Endothelial cell of umbilical vein (primary cell): ENCODE measurements at regions not wholly inside any gene's neighbourhood (a gene's known extent, or its start where the extent isn't known, plus 50 kb on each side); places are given as distances from the start of the nearest gene placed in this dataset.

Experiments used
- BruUV-seq: library from RNA; stranded (reverse); fragments of 400-500 nt; replicated peaks from 2 replicates; lab custom pipeline; 2021; lab: Mats Ljungman, UMichigan
- CTCF ChIA-PET: fragments of 300-600, 350-600 bp; sonication (Branson Sonifier 250); formaldehyde crosslinking; loops from one replicate; lab custom pipeline; 2021; ENCODE audit warnings: antibody characterized with exemption, inconsistent platforms; lab: Charles Lee
- POLR2A ChIA-PET: fragments of 300-600, 350-600 bp; sonication (Branson Sonifier 250); formaldehyde crosslinking; loops from one replicate; lab custom pipeline; 2021; ENCODE audit warnings: antibody characterized with exemption, inconsistent platforms; lab: Charles Lee
- DNase-seq: peaks from one replicate; pipeline ENCODE4 v3.0.0-alpha.2; 2011; ENCODE audit warnings: low read depth, low spot score
- FAIRE-seq: peaks from 2 replicates; lab custom pipeline; 2011; peaks lifted over from hg19 to GRCh38; lab: Jason Lieb, UNC
- H2AFZ ChIP-seq: 2 replicates; pipeline ENCODE4 v1.6.0; 2012; ENCODE audit warnings: low read depth, low read length, control low read depth, inconsistent platforms
- H3K27ac ChIP-seq: 2 replicates; pipeline ENCODE4 v1.5.1; 2011; ENCODE audit warnings: low read depth, mild to moderate bottlenecking, control low read depth, low read length, moderate library complexity; ENCODE audit not compliant: insufficient read depth
- H3K27me3 ChIP-seq, 2 experiments: 2 replicates each; pipeline versions ENCODE4 v1.6.0 to v1.6.1; 2011; ENCODE audit warnings: low read length in 2 of 2, mixed read lengths in 1 of 2; ENCODE audit not compliant: control insufficient read depth in 2 of 2, insufficient read depth in 2 of 2
- H3K36me3 ChIP-seq, 2 experiments: 2 replicates in 1 of 2; 3 replicates in 1 of 2; pipeline ENCODE4 v1.5.1; 2011; ENCODE audit warnings: low read length in 2 of 2, mild to moderate bottlenecking in 1 of 2, moderate library complexity in 1 of 2; ENCODE audit not compliant: control insufficient read depth in 2 of 2, insufficient read depth in 2 of 2; ENCODE audit errors: extremely low read depth in 1 of 2
- H3K4me1 ChIP-seq: 3 replicates; pipeline ENCODE4 v1.5.1; 2011; ENCODE audit warnings: mild to moderate bottlenecking, low read length; ENCODE audit not compliant: control insufficient read depth, insufficient read depth; ENCODE audit errors: extremely low read depth
- H3K4me2 ChIP-seq: 2 replicates; pipeline ENCODE4 v1.6.1; 2011; ENCODE audit warnings: low read length, control low read depth, mixed read lengths; ENCODE audit not compliant: insufficient read depth
- H3K4me3 ChIP-seq, 3 experiments: fragments of 200-600 bp in 1 of 3; sonication (generic), shearing (Covaris generic) in 1 of 3; replicated peaks in 1 of 3; 2 replicates each; pipeline ENCODE4 v1.5.1; 2011 to 2016; ENCODE audit warnings: control low read depth in 3 of 3, low read length in 3 of 3, mild to moderate bottlenecking in 2 of 3, inconsistent platforms in 1 of 3, low read depth in 1 of 3, moderate library complexity in 1 of 3; ENCODE audit not compliant: insufficient read depth in 1 of 3
- H3K79me2 ChIP-seq: 2 replicates; pipeline ENCODE4 v1.6.0; 2012; ENCODE audit warnings: low read length, inconsistent platforms; ENCODE audit not compliant: control insufficient read depth, insufficient read depth
- H3K9ac ChIP-seq: replicated peaks from 2 replicates; pipeline ENCODE3; 2011; ENCODE audit warnings: low read length, control low read depth; ENCODE audit not compliant: insufficient read depth; ENCODE audit errors: extremely low read depth
- H3K9me1 ChIP-seq: replicated peaks from 3 replicates; pipeline ENCODE4 v1.6.0; 2011; ENCODE audit warnings: mild to moderate bottlenecking, low read length; ENCODE audit not compliant: control insufficient read depth, insufficient read depth; ENCODE audit errors: extremely low read depth
- H3K9me3 ChIP-seq: replicated peaks from 2 replicates; pipeline ENCODE4 v1.5.1; 2012; ENCODE audit warnings: low read length, inconsistent platforms; ENCODE audit not compliant: control insufficient read depth, insufficient read depth
- H4K20me1 ChIP-seq: replicated peaks from 2 replicates; pipeline ENCODE3; 2011; ENCODE audit warnings: mild to moderate bottlenecking, low read length; ENCODE audit not compliant: control insufficient read depth, insufficient read depth; ENCODE audit errors: extremely low read depth
- EZH2 ChIP-seq: IDR thresholded peaks from 2 replicates; pipeline ENCODE4 v1.6.1; 2012; ENCODE audit warnings: borderline replicate concordance, low read depth, mild to moderate bottlenecking, moderate library complexity, low read length, inconsistent platforms; ENCODE audit not compliant: severe bottlenecking
- FOS ChIP-seq: IDR thresholded peaks from 2 replicates; pipeline ENCODE4 v1.6.1; 2011; ENCODE audit warnings: mild to moderate bottlenecking, low read length, moderate library complexity, borderline replicate concordance; ENCODE audit not compliant: insufficient read depth
- GATA2 ChIP-seq: IDR thresholded peaks from 2 replicates; pipeline ENCODE4 v1.7.0; 2011; ENCODE audit warnings: low read depth, mild to moderate bottlenecking, moderate library complexity, mixed read lengths, low read length; ENCODE audit not compliant: insufficient read length, insufficient read depth
- JUN ChIP-seq: IDR thresholded peaks from 2 replicates; pipeline ENCODE4 v1.6.1; 2011; ENCODE audit warnings: borderline replicate concordance, low read depth; ENCODE audit not compliant: insufficient read length, insufficient read depth
- MAX ChIP-seq: IDR thresholded peaks from 2 replicates; pipeline ENCODE4 v1.6.1; 2011; ENCODE audit not compliant: insufficient read depth, insufficient read length
- POLR2A ChIP-seq: IDR thresholded peaks from 2 replicates; pipeline ENCODE4 v1.6.1; 2012; ENCODE audit warnings: low read depth, mild to moderate bottlenecking, control low read depth, low read length
- POLR2AphosphoS5 ChIP-seq: IDR thresholded peaks from 2 replicates; pipeline ENCODE4 v1.6.1; 2012; ENCODE audit warnings: low read depth, mild to moderate bottlenecking, control low read depth, low read length, moderate library complexity; ENCODE audit not compliant: insufficient read depth
- dilution Hi-C: fragments of 300-500 bp; cut with MboI; formaldehyde crosslinking; loops from one replicate; pipeline ENCODE4 v1.15.0; 2019; ENCODE audit warnings: low sequenced_read_pairs; ENCODE audit not compliant: extremely low pct_ligation_motif_present
- intact Hi-C: fragments of 100-400 bp; cut with micrococcal nuclease; formaldehyde crosslinking; loops from one replicate; pipeline ENCODE4 v1.10.0; 2022
- TF ChIP-seq, protein P1 (sequence below), 2 donors: IDR thresholded peaks; 1 replicate in 1 of 2; 2 replicates in 1 of 2; pipeline ENCODE4 v1.5.1; 2011; ENCODE audit warnings: low read length in 2 of 2, mild to moderate bottlenecking in 2 of 2, moderate library complexity in 2 of 2, control low read depth in 1 of 2, inconsistent platforms in 1 of 2, low read depth in 1 of 2; ENCODE audit not compliant: insufficient read depth in 1 of 2; ENCODE audit errors: extremely low read depth in 1 of 2

DNA sequence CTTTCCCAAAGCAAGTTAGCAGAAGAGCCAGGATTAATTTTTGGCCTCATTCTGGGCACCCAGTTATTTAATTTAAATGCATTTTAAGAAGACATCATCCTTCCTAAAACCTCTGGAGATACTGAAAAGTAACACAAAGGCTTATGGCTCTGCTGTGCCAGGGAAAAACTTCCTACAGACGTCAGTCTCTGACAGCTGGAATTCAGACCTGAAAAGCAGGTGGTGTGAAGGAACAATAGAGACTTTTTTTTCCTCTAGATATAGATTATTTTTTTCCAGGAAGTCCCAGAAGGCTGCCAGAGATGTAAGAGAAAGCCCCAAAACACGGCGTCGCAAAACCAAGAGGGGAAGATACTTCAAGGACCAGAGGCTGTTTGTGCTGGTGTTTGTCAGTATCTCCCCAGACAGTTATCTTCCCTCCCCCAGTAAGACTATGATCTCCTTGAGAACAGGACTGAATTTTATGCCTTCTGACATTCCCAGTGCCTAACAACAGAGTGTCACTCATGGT is 88.7 kb upstream of the RASEF start:
- DNase-seq (no peak), FAIRE-seq (no peak)
- H3K27me3 ChIP-seq, result no peaks in the 10 kb centered on the region
- no peak for TF ChIP-seq FOS
- TF ChIP-seq, protein P1, sequence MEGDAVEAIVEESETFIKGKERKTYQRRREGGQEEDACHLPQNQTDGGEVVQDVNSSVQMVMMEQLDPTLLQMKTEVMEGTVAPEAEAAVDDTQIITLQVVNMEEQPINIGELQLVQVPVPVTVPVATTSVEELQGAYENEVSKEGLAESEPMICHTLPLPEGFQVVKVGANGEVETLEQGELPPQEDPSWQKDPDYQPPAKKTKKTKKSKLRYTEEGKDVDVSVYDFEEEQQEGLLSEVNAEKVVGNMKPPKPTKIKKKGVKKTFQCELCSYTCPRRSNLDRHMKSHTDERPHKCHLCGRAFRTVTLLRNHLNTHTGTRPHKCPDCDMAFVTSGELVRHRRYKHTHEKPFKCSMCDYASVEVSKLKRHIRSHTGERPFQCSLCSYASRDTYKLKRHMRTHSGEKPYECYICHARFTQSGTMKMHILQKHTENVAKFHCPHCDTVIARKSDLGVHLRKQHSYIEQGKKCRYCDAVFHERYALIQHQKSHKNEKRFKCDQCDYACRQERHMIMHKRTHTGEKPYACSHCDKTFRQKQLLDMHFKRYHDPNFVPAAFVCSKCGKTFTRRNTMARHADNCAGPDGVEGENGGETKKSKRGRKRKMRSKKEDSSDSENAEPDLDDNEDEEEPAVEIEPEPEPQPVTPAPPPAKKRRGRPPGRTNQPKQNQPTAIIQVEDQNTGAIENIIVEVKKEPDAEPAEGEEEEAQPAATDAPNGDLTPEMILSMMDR (IDR thresholded peaks at IDR 0.05; ENCODE audit: extremely low read depth in 1 of 2, insufficient read depth in 1 of 2, low read depth in 1 of 2, low read length in 2 of 2), result no peak
- TF ChIP-seq JUN, result no peak
- TF ChIP-seq EZH2, result no peak
- no peak for TF ChIP-seq GATA2
- TF ChIP-seq MAX, result no peak
- TF ChIP-seq POLR2AphosphoS5, result no peak
- no peak for TF ChIP-seq POLR2A
- no peaks in the 10 kb centered on the region for H3K9me1 ChIP-seq
- no peak overlapping the region for H3K9ac ChIP-seq
- H2AFZ ChIP-seq, result no peak overlapping the region
- no peaks in the 10 kb centered on the region for H3K4me1 ChIP-seq
- no peaks in the 10 kb centered on the region for H4K20me1 ChIP-seq
- H3K79me2 ChIP-seq, result no peaks in the 10 kb centered on the region
- ChIA-PET POLR2A (no interaction called here), CTCF (no interaction called here)
- dilution Hi-C loops, result no loop called here
- no TSS peak for BruUV-seq
- H3K4me3 ChIP-seq, result no peak overlapping the region
- H3K27ac ChIP-seq, result no peak overlapping the region
- intact Hi-C loops, result no loop called here
- no peaks in the 10 kb centered on the region for H3K36me3 ChIP-seq
- H3K4me2 ChIP-seq, result no peak overlapping the region
- no peaks in the 10 kb centered on the region for H3K9me3 ChIP-seq
